Left lobe of liver (tissue), 2 donors: ENCODE measurements at regions not wholly inside any gene's neighbourhood (a gene's known extent, or its start where the extent isn't known, plus 50 kb on each side); places are given as distances from the start of the nearest gene placed in this dataset.
"Not testable (repeated sequence)": the region's sequence is repeated elsewhere in the genome, so short reads cannot be mapped to it uniquely, and the experiment has no call there.

Experiments
- ATAC-seq: fragments of 200-7000 bp; cut with Tn5 transposase; one replicate; pipeline ENCODE4 v1.9.1; 2020; ENCODE audit warnings: mild to moderate bottlenecking, moderate library complexity
- DNase-seq: peaks from one replicate; pipeline ENCODE4 v3.0.0-alpha.2; 2020; ENCODE audit warnings: low spot score
- donor health status: DM: no; HTN: no; CAD: no; lungs with moderate emphysema.
- donor health status: DM: no; HTN: yes; CAD: no.

DNA sequence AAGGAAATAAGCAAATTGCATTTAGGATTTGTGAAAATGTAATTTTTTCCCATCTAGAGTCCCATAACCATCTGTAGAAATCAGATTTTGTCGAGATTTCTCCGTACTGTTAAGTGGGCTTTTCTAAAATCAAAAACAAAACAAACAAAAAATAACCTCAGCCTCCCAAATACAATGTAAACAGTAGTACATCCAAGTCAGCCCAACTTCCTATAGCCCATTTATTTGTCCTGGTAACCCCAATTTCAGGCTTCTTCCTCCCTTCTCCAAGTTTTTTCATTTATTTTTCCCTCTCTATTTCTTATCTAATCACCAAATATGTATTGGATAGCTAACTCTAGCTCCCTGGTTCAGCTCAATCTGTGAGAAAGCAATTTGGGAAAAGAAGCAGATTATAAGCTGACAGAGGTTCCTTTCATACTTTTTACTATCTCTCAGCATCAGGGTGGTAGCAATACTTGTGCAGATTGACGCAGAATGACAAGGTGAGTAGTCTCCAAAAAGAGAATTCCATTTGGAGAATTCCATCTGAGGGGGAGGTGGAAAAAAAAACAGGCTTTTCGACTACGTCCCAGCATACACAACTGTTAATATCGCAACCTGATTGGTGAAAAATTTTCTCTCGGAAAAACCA is 132.6 kb upstream of the BTN3A2 start:
- ATAC-seq (no peak), DNase-seq (no peak)

DNA sequence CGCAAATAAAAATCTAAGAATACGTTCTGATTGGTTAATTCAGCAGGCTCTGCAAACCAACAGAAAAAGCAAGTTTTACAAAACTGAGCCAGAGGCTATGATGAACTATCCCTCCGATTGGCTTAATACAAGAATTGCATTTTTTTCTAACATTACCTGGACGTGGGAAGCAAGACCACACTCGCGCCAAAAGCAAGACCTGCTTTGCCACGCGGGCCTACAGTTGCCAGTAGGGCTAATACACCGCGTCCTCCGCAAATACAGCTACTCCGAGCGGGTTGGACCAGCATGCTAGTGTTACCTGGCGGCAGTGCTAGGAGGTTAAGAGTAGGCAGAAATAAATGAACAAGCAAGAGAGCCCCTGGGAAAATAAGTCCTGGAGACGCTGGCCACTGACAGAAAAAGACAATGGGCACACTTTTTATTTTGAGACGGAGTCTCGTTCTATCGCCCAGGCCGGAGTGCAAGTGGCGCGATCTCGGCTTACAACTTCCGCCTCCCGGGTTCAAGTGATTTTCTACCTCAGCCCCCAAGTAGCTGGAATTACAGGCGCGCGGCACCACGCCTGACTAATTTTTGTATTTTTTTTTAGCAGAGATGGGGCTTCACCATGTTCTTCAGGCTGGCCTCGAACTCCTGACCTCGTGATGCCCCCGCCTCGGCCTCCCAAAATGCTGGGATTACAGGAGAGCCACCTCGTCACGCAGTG is 131.9 kb upstream of the BTN3A2 start:
- DNase-seq (no peak), ATAC-seq (no peak)

GRCh38 chr6:26233649-26234420 is 131.2 kb upstream of the BTN3A2 start:
- DNase-seq: no peak

DNA sequence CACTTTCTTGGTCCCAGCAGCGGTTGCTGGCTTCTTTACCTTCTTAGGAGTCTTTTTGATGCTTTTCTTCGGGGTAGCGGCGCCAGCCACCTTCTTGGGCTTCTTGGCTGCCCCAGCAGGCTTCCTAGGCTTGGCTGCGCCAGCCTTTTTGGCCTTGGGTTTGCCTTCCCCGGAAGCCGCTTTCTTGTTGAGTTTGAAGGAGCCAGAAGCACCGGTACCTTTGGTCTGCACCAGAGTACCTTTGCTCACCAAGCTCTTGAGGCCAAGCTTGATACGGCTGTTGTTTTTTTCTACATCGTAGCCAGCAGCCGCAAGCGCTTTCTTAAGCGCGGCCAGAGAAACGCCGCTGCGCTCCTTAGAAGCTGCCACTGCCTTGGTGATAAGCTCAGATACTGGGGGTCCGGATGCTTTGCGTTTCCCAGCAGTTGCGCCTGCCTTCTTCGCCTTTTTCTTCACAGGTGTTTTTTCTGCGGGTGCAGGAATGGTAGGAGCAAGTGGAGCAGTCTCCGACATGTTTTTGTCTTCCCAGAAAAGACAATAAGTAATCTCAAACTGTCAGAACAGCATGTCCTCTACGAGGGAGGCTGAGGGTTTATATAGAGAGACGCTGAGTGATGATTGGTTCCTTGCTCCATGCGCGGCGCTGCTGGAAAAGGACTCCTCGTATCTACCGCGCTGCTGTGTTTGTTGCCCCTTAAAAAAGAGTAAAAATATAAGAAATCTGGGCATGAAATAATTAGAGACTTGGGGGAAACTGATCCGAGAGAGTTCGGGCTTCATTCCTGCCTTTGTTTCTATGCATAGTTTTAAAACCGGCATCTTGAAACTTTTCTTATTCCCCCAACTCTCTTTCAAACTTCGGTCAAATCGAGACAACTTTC is 130.3 kb upstream of the BTN3A2 start:
- ATAC-seq (peak; percentile 74), DNase-seq (no peak)

More at GRCh38 chr6:26233649-26234420, 131.2 kb upstream of the BTN3A2 start:
- peak; percentile 65 for ATAC-seq

- ATAC-seq (no peak), DNase-seq (no peak)
These were observed 129.7 kb upstream of the BTN3A2 start for GRCh38 chr6:26235302-26235670.

- not testable (repeated sequence) for DNase-seq
These were observed 125.6 kb upstream of the BTN3A2 start for GRCh38 chr6:26239415-26239814.

DNA sequence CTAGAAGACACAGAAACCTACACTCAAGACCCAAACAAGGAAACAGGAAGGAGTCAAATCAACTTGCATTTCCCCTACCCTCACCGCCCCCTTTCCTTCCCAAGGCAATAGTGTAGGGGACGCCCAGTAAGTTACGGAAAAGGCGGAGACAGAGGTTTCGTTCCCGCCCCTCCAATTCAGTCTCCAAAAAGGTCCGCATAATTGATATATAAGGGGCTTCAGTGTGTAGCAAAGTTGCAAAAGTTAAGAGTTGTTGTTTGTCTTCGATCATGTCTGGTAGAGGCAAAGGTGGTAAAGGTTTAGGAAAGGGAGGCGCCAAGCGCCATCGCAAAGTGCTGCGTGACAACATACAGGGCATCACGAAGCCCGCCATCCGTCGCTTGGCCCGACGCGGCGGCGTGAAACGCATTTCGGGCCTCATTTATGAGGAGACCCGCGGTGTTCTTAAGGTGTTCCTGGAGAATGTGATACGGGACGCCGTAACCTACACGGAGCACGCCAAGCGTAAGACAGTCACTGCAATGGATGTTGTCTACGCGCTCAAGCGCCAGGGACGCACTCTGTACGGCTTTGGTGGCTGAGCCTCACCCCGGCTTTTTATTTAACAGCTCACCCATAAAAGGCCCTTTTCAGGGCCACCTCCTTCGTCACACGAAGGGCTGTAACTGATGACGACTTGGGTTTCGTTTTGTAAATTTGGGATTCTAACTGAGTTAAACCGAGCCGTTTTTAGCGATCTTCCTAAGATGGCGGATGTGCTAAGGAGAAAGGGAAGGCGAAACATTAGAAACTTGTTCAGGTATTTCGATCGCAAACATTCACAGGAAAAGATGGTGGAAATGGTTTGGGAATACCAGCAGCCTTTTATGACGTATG is 124.6 kb upstream of the BTN3A2 start:
- ATAC-seq (peak; percentile 70), DNase-seq (no peak)

More at GRCh38 chr6:26239415-26239814, 125.6 kb upstream of the BTN3A2 start:
- not testable (repeated sequence) for ATAC-seq

DNA sequence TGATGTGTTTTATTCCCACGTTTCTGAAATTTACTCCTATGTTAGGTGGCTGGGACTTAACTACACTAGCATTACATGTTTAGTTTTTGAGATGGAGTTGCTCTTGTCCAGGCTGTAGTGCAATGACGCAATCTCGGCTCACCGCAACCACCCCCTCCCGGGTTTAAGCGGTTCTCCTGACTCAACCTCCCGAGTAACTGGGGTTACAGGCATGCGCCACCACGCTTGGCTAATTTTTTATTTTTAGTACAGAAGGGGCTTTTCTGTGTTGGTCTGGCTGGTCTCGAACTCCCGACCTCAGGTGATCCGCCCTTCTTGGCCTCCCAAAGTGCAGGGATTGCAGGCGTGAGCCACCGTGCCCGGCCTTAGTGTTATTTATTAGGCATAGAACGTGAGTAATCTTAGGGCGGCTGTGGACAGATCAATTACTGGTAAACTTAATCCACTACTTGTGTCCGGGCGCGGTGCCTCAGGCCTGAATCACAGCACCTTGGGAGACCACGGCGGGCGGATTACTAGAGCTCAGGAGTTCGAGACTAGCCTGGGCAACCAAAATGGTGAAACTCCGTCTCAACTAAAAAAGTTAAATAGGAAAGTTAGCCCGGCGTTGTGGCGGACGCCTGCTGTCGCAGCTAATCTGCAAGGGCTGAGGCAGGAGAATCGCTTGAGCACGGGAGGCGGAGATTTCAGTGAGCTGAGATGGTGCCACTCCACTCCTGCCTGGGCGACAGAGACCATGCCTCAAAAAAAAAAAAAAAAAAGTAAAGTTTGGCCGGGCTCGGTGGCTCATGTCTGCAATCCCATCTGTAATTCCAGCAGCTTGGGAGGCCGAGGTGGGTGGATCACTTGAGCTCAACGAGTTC is 123.7 kb upstream of the BTN3A2 start:
- ATAC-seq (no peak), DNase-seq (no peak)

- ATAC-seq (no peak), DNase-seq (no peak)
These were observed 121.9 kb upstream of the BTN3A2 start for GRCh38 chr6:26243132-26243531.

DNA sequence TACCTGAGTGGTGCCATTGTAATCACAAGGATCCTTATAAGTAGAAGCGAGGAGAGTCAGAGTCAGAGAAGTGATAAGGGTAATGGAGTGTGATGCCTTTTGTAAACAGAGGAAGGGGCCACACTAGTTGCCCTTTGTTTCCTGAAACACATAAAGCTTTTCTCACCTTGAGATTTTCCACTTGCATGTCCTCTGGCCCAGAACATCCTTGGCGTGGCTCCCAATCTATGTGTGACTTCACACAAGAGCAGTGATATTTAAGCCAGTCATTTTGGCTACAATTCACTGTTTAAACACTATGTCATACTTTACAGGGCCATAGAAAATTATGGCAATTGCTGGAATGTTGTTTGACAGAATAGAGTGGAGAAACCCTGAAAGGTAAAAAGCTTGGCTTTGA is 121.2 kb upstream of the BTN3A2 start:
- no peak for ATAC-seq
- no peak for DNase-seq

DNA sequence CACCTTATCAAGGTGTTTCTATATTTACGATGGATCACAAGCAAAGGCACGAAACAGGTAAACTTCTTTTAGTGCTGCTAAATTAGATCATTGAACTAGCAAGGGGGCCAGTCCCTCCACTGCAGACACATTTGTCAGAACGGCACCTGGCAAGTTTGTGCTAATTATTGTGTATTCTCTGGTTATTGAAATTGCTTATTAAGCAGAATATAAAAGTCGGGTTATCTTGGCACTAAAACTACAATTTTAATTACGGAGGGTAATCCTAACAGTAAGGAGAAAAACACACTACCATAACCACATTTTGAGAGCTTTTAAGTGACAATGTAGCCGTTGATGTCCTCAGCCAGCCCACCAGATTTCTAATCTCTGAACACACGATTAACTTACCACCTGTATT is 118.9 kb upstream of the BTN3A2 start:
- ATAC-seq (no peak), DNase-seq (no peak)

GRCh38 chr6:26246553-26246952 is 118.4 kb upstream of the BTN3A2 start:
- ATAC-seq (no peak), DNase-seq (no peak)

DNA sequence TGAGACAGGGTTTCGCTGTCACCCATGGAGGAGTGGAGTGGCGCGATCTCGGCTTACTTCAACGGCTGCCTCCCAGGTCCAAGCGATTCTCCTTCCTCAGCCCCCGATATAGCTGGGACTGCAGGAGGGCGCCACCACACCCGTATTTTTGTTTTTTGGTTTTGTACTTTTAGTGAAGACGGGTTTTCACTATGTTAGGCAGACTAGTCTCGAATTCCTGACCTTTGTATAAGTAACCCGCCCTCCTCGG is 115.4 kb upstream of the BTN3A2 start:
- ATAC-seq: peak; percentile 13
- no peak for DNase-seq

GRCh38 chr6:26249957-26250697 is 114.9 kb upstream of the BTN3A2 start:
- ATAC-seq: peak; percentile 47
- DNase-seq: no peak

GRCh38 chr6:26250698-26251044 is 114.3 kb upstream of the BTN3A2 start:
- DNase-seq: no peak
- no peak for ATAC-seq

- DNase-seq (no peak), ATAC-seq (peak; percentile 35)
These were observed 113.5 kb upstream of the BTN3A2 start for GRCh38 chr6:26251354-26252076.

DNA sequence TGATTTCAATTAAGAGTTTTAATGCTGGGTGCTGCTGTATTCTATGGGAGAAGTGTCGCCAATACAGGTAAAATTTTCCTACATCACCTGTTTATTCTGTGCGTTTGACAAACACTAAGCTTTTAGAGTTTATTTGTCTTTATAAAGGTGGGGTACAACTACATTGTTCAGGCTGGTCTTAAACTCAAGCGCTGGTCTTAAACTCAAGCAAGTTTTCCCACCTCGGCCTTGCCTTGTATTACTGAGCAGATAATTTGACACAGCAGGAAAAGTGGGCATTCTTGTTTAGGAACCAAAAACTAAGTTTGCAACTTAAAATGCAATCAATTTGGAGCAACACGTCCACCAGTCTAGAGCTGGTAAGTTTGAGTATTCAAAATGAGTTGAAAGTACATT is 112.9 kb upstream of the BTN3A2 start:
- no peak for DNase-seq
- ATAC-seq: no peak

DNA sequence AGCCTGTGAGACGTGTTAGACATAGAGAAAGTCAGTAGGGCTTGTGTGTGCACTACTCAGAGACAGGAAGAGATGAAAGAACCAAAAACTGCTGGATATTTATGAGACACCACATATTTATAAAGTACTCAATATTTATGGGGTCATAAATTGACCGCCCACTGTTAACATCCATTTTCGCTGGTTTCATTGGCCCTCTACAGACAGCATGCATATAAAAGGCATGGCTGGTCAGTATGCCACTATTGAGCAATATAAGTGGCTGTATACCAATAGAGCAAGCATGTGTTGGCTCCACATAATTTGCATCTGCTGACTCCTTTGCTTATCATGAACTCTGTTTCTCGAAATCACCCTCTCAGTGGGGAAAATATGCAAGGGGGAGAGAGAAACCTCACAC is 110.3 kb upstream of the BTN3A2 start:
- no peak for ATAC-seq
- no peak for DNase-seq
